WERI-Rb-1 (cell line): ENCODE measurements at regions not wholly inside any gene's neighbourhood (a gene's known extent, or its start where the extent isn't known, plus 50 kb on each side); places are given as distances from the start of the nearest gene placed in this dataset.

Source experiments
- DNase-seq: peaks from one replicate; pipeline ENCODE4 v3.0.0-alpha.2; 2020
- H3K27ac ChIP-seq: fragments of 250-450 bp; sonication (Bioruptor Pico); 2 replicates; pipeline ENCODE4 v1.5.1; 2020; ENCODE audit warnings: mild to moderate bottlenecking, moderate library complexity
- H3K27me3 ChIP-seq: fragments of 250-450 bp; sonication (Bioruptor Pico); 2 replicates; pipeline ENCODE4 v1.5.1; 2021; ENCODE audit warnings: mild to moderate bottlenecking, low read depth, moderate library complexity; ENCODE audit not compliant: insufficient read depth, severe bottlenecking
- H3K36me3 ChIP-seq: fragments of 250-450 bp; sonication (Bioruptor Pico); 2 replicates; pipeline ENCODE4 v1.5.1; 2020; ENCODE audit warnings: mild to moderate bottlenecking, moderate library complexity
- H3K4me3 ChIP-seq: 2 replicates; pipeline ENCODE4 v1.5.1; 2011; ENCODE audit warnings: low read depth, mild to moderate bottlenecking, control low read depth, low read length
- H3K9me3 ChIP-seq: fragments of 250-450 bp; sonication (Bioruptor Pico); 2 replicates; pipeline ENCODE4 v1.5.1; 2021; ENCODE audit warnings: mild to moderate bottlenecking, moderate library complexity; ENCODE audit not compliant: severe bottlenecking
- TF ChIP-seq, protein P1 (sequence below): IDR thresholded peaks from 2 replicates; pipeline ENCODE4 v1.5.1; 2011; ENCODE audit warnings: low read depth, mild to moderate bottlenecking, control low read depth, inconsistent platforms, low read length

DNA sequence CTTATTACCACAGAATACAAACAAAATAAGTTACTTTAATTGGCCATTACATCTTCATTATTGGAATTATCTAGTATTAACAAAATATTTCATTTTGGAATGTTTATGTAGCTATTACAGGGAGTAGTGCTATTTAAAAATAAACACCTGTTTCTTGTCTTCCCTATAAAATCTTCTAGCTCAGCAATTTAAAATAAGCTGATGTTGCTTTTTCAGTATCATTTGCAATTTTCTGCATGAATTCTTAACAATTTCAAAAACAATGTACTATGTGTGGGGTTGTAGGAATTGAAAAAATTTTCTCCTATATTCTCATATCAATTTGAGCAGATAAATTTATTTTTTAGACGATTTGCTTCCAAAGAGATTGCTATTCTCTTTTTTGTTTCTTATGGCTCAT lies 1251.3 kb upstream of the CRIM1 start:
- no peak for DNase-seq
- Histone ChIP-seq H3K27ac (no peak overlapping the region), H3K9me3 (no peaks in the 10 kb centered on the region), H3K27me3 (no peaks in the 10 kb centered on the region), H3K36me3 (no peaks in the 10 kb centered on the region), H3K4me3 (no peak overlapping the region)
- TF ChIP-seq, protein P1, sequence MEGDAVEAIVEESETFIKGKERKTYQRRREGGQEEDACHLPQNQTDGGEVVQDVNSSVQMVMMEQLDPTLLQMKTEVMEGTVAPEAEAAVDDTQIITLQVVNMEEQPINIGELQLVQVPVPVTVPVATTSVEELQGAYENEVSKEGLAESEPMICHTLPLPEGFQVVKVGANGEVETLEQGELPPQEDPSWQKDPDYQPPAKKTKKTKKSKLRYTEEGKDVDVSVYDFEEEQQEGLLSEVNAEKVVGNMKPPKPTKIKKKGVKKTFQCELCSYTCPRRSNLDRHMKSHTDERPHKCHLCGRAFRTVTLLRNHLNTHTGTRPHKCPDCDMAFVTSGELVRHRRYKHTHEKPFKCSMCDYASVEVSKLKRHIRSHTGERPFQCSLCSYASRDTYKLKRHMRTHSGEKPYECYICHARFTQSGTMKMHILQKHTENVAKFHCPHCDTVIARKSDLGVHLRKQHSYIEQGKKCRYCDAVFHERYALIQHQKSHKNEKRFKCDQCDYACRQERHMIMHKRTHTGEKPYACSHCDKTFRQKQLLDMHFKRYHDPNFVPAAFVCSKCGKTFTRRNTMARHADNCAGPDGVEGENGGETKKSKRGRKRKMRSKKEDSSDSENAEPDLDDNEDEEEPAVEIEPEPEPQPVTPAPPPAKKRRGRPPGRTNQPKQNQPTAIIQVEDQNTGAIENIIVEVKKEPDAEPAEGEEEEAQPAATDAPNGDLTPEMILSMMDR, result no peak

DNA sequence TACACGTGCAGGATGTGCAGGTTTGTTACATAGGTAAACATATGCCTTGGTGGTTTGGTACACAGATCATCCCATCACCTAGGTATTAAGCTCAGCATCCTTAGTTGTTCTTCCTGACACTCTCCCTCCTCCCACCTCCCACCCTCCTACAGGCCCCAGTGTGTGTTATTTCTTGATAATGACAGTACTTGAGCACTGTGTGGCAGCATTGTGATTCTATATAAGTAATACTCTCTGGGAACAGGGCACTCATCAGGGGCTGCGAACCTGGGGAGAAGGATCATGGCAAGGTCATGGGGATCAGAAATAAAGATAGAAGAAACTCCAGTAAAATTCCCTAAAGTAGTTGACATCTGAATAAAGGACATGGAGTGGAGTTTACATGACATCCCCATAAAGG lies 1256.2 kb upstream of the CRIM1 start:
- H3K4me3 ChIP-seq, result no peak overlapping the region
- H3K27ac ChIP-seq, result no peak overlapping the region
- TF ChIP-seq, protein P1, result no peak
- H3K27me3 ChIP-seq, result no peaks in the 10 kb centered on the region
- no peaks in the 10 kb centered on the region for H3K36me3 ChIP-seq
- no peaks in the 10 kb centered on the region for H3K9me3 ChIP-seq
- peak; percentile 14 for DNase-seq

DNA sequence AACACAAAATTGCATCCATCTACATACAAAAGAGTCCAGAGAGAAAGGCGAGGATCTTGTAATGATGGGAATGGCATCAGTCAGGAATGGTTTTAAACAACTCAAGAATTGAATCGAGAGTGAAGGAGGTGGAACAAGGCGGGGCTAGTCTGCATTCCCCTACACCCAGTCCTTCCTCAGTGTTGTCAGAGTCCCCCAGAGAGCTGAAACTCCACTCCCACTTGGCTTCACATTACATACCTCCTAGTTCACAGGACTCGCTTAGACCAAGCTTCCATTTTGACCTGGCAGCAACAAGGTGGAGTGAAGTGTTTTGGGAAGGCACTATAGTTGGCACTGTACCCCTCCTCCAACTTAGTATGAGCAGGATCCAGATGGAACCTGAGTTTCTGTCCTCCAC lies 1273.5 kb upstream of the CRIM1 start:
- H3K27ac ChIP-seq, result no peak overlapping the region
- H3K4me3 ChIP-seq, result no peak overlapping the region

DNA sequence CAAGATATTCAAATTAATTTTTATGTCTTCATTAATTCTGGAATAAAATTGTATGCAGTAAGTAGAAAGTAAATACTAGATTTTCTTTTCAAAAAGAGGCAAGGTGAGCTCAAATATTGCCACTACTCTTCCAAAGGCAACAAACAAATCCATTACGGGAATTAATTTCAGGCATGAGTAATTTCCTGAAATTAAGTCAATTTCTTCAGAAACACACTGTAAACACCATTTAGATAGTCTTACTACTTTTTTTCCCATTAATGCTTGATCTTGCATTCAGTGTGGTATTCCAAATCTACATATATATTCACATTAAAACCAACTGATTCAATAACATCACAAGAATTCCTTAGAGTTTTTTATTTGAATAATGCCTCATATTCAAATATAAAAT lies 1274.0 kb upstream of the CRIM1 start:
- no peaks in the 10 kb centered on the region for H3K9me3 ChIP-seq
- H3K27me3 ChIP-seq, result no peaks in the 10 kb centered on the region
- no peak for DNase-seq
- no peaks in the 10 kb centered on the region for H3K36me3 ChIP-seq
- H3K4me3 ChIP-seq, result no peak overlapping the region
- TF ChIP-seq, protein P1, result no peak
- no peak overlapping the region for H3K27ac ChIP-seq

More for the DNA sequence above, 1273.5 kb upstream of the CRIM1 start:
- Histone ChIP-seq H3K9me3 (no peaks in the 10 kb centered on the region), H3K36me3 (no peaks in the 10 kb centered on the region), H3K27me3 (no peaks in the 10 kb centered on the region)
- TF ChIP-seq, protein P1, result no peak
- no peak for DNase-seq

DNA sequence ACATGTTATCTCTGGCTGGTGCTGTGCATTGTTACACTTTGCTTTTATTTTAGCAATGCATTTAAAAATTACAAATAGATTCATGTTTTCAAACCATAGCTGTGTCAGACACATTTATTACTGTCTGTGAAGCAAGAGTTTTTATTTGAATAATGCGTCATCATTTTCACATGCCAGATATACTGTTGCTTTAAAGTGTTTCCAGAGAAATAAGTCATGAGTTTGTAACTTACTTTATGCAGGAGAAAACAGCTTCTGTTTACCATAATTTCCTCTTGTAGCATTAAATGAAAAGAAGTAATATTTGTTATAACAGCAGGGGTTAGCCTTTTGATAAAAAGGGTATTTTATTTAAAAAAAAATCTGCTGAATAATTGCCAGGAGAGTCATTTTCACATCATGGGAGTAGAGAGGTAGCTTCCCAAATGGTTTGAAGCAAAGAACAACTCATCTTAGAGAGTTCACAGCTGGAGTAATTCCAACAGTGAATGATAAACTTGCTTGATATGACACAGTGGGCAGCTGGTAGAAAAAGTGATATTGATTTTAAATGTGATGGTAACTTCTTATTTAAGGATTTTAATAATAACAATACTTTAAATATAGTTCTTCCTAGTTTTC lies 1274.5 kb upstream of the CRIM1 start:
- H3K27ac ChIP-seq, result no peak overlapping the region

More for the DNA sequence above, 1274.5 kb upstream of the CRIM1 start:
- no peaks in the 10 kb centered on the region for H3K36me3 ChIP-seq
- H3K9me3 ChIP-seq, result no peaks in the 10 kb centered on the region
- no peak overlapping the region for H3K4me3 ChIP-seq
- no peak for DNase-seq
- no peaks in the 10 kb centered on the region for H3K27me3 ChIP-seq
- TF ChIP-seq, protein P1, result no peak
